ENCODE measurements at regions not wholly inside any gene's neighbourhood (a gene's known extent, or its start where the extent isn't known, plus 50 kb on each side); places are given as distances from the start of the nearest gene placed in this dataset.

DNA sequence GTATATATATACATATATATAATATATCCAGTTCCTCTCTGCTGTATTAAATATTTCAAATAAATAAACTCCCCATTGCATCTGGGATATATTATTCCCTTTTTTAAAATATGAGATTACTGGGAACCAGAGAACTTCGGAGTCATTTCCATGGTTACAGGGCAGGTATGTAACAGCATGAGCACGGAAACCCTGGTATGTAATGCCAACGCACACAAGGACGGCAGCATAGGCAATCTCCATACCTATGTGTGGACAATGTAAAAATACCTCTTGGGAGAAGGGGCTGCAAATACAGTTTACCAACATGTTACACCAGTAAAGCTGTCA lies 62.8 kb downstream of the NUDT10 start:
- TF ChIP-seq, protein P1, sequence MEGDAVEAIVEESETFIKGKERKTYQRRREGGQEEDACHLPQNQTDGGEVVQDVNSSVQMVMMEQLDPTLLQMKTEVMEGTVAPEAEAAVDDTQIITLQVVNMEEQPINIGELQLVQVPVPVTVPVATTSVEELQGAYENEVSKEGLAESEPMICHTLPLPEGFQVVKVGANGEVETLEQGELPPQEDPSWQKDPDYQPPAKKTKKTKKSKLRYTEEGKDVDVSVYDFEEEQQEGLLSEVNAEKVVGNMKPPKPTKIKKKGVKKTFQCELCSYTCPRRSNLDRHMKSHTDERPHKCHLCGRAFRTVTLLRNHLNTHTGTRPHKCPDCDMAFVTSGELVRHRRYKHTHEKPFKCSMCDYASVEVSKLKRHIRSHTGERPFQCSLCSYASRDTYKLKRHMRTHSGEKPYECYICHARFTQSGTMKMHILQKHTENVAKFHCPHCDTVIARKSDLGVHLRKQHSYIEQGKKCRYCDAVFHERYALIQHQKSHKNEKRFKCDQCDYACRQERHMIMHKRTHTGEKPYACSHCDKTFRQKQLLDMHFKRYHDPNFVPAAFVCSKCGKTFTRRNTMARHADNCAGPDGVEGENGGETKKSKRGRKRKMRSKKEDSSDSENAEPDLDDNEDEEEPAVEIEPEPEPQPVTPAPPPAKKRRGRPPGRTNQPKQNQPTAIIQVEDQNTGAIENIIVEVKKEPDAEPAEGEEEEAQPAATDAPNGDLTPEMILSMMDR (IDR thresholded peaks at IDR 0.05), result no peak
- DNase-seq (ENCODE audit: extremely low spot score, unreplicated experiment), result no peak

More for the DNA sequence above, 62.8 kb downstream of the NUDT10 start:
- no peaks in the 10 kb centered on the region for H3K36me3 Mint-ChIP-seq (ENCODE audit: unreplicated experiment)
- H3K27ac Mint-ChIP-seq (ENCODE audit: unreplicated experiment), result no peak overlapping the region
- no peaks in the 10 kb centered on the region for H3K4me1 Mint-ChIP-seq (ENCODE audit: unreplicated experiment)
- H3K27me3 Mint-ChIP-seq (ENCODE audit: unreplicated experiment), result no peaks in the 10 kb centered on the region
- no peak overlapping the region for H3K4me3 Mint-ChIP-seq (ENCODE audit: unreplicated experiment)
- H3K9me3 Mint-ChIP-seq (ENCODE audit: unreplicated experiment), result peaks cover 12% of the 10 kb centered on the region
